ENCODE measurements at regions not wholly inside any gene's neighbourhood (a gene's known extent, or its start where the extent isn't known, plus 50 kb on each side); places are given as distances from the start of the nearest gene placed in this dataset.

DNA sequence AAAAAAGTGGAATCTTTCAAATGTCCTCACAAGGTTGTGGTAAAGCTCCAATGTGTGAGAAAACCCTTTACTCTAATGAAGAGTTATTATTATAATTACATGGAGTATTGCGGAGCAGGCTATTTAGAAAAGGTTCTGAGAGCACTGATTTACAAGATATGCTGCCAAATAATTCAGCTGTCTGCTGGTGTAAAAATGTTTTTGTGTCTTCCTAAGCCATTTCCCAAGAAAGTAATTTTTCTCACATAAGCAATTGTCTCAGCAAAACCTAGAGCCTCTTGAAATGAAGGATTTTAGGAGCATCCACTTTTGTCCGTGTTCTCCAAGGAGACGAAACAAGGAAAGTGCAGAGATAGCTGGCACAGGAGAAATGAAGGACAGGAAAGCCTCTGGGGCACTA, 229.6 kb upstream of the STARD13 start:
- no peak for DNase-seq (ENCODE audit: low read depth, low spot score)

DNA sequence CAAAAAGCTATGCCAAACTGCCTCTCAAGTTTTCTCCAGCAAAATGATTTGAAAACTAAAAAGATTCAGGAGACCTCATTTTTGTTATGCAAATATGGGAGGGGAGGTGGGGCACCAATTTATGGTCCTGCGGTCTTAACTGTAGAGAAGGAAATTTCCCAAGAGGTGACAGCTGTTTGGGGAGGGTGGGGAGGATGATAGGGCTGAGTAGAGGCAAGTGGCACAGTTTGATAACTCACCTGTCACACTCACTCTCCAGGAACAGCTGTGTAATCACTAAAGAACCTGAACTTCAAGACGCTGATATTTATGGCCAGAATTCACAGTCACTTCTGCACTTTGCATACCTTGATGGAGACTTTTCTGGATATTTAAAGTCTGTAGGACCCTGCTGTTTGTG, 232.9 kb upstream of the STARD13 start:
- no peak for DNase-seq (ENCODE audit: low read depth, low spot score)

DNA sequence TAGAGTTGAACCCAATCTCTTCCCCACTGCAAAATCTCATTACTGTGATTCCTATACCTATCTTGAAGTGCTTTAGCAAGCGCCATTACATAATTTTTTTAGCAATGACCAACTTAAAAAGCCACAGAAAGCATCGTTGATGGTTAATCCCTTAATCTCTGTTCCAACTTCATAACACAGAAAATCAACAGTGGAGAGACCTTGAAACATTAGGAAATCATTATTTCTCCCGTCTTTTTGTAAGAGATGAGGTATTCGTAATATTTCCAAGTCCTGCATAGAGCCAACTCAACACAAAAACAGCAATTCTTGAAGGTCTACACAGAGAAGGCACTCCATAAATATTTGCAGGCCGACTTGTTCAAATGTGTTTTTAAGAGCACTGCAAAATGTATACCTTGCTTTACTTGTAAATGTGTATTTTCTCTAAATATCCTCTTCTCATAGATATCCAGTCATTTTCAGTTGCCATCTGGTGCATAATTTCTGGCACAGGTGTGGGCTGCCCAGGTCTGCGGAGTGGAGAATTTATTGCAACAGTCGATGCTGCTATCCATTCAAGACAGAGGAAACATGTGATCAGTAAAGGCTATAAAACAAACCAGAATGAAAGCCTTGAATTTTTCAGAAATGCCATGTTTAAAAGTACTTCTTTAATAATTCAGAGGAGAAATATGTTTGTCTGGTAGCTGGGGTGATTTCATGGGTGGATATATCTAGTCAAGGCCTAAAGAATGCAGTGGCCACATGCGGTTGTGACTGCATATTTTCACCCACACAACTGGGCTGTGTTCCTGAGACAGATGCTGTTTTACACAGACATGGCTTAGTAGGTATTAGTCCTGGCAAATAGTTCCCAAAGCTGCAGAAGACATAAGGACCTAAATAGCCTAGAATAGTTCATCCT, 234.3 kb upstream of the STARD13 start:
- DNase-seq (ENCODE audit: low read depth, low spot score): no peak

DNA sequence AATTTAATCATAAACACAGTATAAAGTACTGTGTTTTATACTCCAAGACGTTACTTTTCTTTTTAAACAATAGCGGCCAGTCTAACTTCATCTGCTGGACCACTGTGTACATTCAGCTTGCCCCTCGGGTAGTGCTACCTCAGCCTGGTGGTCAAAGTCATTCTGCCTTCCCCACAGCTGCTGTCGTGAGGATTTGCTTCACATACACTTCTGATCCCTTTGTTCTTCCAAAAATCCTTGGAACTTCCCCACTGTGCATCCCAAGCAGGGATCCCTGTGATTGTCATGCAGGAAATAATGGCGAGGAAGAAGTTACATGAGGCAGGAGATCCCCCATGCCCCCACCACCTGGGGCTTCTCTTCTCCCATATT, 234.9 kb upstream of the STARD13 start:
- no peak for DNase-seq (ENCODE audit: low read depth, low spot score)

DNA sequence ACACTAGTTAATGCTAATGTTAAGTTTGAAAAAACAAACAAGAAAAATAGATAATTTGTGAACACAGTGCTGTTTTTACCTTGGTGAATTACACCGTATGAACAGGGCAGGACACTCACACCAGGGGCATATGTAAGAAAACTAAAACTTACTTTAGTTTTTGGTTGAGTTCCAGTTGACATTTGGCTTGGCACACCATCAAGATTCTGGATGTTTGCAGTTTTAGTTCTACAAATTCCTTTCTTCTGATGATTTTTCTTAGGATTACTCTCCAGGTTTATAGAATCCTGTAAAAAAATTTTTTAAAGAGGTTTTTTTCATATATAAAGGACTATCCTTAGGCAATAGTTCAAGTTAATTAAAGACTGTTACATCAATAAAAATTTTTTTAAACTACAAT, 238.5 kb upstream of the STARD13 start:
- DNase-seq (ENCODE audit: low read depth, low spot score): no peak

DNA sequence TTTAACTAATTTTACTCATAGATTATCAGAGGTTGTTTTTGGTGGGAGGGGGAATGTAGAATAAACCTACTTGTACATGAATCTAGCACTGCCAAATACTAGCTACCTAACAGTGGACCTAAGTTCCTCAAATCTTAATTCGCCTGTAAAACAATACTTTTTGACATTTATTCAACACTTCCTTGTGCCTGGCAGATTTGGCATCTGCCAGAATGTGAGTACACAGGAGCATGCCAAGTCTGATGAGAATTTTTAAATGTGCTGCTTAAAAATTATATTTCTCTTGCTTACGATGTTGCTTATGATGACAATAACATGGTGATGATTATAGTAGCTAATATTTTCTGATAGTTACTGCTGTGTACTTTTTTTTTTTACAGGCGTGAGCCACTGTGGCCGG, 240.2 kb upstream of the STARD13 start:
- no peak for DNase-seq (ENCODE audit: low read depth, low spot score)

DNA sequence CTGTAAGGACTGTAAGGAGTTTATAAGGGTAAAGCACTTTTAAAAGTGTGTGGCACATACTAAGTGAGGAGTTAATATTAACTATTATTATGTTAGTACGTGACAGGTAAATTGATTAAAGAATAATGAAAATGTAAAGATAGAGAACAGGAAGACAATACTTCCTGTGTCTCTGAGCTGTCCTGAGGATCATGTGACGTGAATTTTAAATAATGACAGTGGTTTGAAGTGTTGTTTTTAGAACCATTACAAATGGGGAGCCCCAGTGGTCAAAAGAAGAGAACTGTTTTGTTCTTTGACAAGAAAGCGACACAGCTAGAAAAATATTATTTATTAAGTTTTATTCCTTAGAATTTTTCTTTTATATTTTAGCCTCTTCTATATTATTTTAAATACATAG, 241.2 kb upstream of the STARD13 start:
- DNase-seq (ENCODE audit: low read depth, low spot score): no peak

DNA sequence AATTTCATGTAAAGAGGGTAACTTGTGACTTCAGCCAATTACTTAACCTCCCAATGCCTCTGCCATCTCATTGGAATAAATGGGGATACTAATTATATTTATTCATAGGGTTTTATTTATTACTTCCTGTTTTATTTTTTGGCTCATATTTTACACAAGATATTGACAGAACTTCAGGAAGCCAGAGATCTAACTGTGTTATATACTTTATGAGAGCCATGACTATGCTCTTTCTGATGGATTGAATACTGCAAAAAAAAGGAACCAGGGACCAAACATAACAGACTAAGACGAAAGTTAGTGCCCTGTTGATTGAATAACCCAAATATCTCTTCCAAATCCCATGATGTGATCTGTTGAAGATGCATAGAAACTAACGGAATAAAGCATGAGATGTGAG, 243.3 kb upstream of the STARD13 start:
- DNase-seq (ENCODE audit: low read depth, low spot score): no peak

DNA sequence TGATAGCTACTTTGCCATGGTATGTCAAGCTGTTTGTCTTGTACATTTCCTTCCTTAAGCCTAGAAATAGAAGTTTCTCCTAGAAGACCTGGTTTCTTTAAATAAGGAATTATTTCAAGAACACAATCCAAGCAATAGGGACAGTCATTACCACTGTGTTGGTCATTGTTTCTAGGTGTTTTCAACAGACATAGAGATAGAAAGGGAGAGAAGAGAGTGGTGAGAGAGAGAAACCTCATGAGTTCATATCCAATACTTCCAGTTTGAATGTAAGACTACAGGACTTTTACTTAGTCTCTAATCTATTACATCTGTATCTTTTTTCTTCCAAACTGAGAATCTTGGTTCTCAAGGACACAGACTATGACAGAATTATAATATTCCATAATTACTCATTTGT, 245.9 kb upstream of the STARD13 start:
- no peak for DNase-seq (ENCODE audit: low read depth, low spot score)

DNA sequence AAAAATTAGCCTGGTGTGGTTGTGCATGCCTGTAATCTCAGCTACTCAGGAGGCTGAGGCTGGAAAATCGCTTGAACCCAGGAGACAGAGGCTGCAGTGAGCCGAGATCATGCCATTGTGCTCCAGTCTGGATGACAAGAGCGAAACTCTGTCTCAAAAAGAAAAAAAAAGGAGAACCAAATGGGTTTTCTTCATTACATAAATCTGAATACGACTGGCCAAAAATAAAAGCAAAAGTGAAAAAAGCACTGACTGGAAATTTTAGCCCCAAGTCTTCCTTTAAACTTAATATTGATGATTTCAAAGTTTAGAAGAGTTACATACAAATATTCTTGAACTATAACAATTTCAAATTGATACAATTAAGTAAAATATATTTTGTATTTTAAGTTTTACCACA, 249.5 kb upstream of the STARD13 start:
- no peak for DNase-seq (ENCODE audit: low read depth, low spot score)

DNA sequence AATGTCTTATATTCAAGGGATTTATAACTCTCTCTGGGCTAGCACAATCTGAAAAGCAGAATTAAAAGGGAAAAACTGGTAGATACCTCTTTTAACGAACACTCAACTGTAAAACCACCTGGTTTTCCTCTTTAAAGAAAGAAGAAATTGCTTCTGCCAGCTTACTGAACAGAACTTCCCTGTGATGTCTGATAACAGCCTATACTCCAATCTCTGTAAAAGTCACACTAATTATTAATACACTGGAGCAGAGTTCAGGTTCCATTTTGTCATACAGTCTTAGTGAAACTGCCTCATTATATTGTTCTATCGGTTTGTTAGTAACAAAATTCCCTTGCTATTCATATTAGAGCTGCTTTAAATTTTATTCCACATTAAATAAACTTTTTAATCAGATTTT, 251.0 kb upstream of the STARD13 start:
- DNase-seq (ENCODE audit: low read depth, low spot score): no peak

DNA sequence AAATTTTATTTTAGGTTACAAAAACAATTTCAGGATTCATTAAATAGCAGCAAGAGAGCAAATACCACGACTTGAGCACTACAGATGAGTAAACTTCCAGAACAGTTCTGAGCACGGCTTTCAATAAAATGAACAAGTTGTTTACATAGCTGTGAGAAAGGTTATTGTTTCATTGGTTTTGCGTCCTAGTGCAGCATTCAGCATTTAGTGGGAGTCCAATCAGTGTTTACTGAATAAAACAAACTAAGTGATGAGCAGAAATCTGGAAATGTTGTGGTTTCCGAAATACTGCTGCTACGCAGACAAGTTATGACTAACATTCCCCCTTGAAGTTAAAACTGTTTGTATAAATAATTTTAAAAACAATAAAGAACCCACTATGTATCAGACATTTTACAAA, 251.5 kb upstream of the STARD13 start:
- DNase-seq (ENCODE audit: low read depth, low spot score): no peak

DNA sequence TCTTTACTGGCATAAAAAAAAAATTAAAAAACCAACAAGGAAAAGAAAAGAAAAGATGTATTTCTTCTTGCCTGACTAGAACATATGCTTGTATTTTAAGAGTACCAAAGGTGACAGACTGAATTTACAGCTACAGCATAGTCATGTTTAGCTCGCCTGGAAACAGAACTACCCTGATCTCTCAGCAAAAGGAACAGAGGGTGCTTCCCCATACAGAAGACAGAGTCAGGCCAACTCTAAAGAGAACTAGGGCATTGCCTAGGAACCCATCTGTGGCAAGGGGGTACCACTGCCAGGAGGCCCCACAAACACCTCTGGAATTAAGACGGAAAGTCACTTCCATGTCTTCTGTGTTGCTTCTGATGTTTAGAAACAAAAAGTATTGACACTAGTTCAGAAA, 252.1 kb upstream of the STARD13 start:
- DNase-seq (ENCODE audit: low read depth, low spot score): no peak

DNA sequence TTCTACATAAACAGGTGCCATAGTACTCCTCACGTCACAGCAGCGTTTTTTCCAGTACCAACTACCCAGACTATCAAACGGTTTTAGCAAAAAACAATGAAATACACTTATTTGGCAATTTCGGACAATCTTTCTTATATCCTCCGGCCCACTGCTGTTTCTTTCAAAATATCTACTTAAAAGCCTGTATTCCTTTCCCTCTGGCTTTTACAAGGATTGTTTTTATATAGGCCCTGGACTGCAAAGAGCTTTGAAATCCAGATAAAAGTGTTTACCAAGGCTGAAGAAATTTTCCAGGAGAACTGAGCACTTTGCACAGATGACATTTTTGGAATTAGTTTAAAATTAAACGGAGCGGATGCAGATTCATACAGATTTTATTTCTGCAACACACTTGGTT, 255.9 kb upstream of the STARD13 start:
- DNase-seq (ENCODE audit: low read depth, low spot score): no peak

DNA sequence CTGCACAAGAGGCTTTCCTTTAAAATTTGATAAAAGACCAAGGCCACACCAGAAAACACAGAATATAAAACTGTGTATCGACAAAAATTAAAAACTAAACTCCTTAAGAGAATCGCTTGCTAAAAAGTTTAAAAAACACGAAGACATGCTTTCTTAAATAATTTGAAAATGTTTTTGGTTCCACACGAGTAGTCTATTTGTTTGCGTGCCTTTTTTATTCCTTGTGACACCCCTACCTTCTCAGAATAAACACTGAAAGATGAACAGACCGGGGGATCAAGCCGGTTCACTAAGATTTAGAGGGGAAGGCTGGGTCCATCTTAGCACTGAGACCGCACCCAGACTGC, 256.4 kb upstream of the STARD13 start:
- no peak for DNase-seq (ENCODE audit: low read depth, low spot score)

DNA sequence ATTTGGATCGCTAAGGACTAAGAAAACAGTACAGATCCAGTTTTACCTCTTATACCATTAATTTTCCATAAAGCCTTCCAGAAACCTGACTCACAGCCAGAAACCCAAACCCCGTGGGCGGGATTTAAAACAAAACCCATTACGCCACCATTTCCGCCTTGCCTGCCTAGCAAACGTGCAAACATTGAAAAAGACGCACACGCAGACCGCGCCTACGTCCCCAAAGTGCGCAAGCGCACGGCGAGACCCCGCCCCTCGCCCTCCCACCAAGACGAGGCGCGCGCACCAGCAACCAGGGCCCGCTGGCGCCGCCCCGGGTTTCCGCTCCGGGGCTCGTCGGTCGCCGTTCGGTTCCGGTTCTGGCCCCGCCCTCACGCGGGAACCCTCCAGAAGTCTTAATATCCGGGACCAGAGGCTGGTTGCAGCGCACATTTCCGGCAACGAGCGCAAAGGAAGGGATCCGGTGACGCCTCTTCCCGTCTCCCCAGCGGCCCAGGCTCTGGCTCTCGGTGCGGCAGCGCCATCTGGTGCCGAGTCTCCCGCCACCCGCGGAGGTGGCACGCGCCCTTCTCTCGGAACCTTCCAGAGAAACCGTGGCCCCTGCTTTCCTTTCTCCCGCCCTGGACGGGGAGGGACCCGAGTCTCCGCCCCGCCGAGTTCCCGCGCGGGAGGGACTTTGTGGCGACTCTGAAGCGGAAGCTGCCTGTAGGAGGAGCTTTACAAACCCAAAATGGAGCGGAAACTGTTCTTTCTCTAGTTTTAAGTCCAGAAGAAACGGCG, 256.9 kb upstream of the STARD13 start:
- DNase-seq (ENCODE audit: low read depth, low spot score): peak; percentile 95

DNA sequence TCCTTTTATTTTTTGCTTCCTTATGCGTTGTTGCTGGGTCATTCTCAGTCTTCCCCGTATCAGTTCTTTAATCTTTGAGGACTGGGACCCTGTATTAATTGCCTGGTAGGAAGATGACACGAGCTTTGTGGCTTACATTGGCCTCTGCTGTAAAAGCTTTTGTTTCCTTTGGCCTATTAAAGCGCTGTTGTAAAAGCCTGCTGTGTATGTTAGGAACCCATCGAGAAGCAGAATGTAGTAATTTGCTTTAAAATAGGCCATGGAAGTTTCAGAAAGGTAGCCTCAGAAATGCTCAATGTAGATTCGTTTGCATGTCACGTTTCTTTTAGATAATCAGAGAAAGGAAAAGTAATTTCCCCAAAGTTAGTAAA, 257.5 kb upstream of the STARD13 start:
- no peak for DNase-seq (ENCODE audit: low read depth, low spot score)

DNA sequence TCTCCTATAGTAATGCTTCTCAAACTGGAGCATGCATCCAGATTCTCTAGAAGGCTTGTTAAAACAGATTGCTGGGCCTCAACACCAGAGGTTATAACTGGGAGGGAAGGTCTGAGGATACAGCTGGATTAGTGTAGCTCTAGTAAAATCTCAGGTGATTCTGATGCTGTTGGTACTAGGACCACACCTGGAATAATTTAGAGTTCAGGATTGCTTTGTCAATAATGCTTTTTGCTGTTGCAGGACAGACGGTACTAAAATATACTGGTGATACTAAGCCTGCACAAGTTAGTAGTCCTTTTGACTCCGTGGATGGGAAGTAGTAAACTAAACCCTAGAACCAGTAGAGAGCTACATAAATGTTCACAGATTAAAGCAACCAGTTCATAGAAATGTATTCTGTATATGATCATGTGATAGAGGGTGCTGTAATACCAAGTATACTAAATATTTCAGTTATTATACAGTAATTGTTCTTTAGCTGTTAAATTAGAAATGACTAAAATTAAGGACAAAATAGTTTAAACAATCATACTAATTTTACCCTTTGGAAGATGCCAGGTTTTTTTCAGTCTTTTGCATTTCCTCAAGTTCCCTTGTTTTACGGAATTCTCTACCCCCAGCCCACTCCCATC, 258.2 kb upstream of the STARD13 start:
- no peak for DNase-seq (ENCODE audit: low read depth, low spot score)

DNA sequence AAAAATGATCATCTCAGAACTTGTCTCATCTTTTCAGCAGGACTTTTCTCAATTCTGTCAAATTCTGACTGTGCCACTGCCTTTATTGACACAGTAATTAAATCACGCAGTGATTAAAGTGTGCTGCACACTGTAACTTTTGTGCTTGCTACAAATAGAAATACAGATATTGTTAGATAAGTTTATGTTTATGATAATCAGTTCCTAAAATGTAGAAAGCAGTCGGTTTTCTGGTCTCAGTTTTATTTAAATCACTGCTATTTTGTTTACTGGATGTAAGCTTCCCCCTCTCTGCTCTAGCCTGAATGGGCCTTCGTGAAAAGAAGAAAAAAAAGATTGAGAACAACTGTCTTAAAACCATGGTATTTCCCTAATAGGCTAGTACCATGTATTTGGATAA, 258.8 kb upstream of the STARD13 start:
- DNase-seq (ENCODE audit: low read depth, low spot score): no peak

DNA sequence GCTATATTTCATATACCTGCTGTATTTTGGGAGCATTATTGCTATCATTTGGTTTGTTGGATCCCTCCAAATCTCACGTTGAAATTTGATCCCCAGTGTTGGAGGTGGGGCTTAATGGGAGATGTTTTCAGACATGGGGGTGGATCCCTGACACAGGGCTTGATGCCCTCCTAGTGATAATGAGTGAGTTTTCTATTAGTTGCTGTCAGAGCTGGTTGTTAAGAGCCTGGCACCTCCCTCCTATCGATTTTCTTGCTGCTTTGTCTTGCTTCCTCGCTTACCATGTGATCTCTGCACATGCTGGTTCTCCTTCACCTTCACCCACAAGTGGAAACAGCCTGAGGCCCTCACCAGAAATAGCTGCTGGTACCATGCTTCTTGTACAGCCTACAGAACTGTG, 259.9 kb upstream of the STARD13 start:
- DNase-seq (ENCODE audit: low read depth, low spot score): no peak

DNA sequence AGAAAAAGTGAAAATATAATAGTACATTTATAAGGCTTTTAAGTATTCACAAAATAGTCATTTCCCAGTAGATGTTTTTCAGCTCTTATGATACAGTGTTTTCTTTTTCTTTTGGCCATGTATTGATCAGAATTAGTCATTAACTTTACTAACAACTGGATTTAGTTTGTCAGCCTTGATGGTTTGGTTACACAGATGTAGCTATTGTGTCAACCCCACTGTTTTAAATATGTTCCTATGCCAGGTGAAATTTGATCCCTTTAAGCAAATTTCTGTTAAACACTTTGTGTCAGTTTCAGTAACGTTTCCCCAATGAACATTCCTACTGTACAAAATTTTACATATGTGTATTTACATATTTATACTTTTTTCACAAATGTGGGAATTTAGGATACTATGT, 261.5 kb upstream of the STARD13 start:
- no peak for DNase-seq (ENCODE audit: low read depth, low spot score)

DNA sequence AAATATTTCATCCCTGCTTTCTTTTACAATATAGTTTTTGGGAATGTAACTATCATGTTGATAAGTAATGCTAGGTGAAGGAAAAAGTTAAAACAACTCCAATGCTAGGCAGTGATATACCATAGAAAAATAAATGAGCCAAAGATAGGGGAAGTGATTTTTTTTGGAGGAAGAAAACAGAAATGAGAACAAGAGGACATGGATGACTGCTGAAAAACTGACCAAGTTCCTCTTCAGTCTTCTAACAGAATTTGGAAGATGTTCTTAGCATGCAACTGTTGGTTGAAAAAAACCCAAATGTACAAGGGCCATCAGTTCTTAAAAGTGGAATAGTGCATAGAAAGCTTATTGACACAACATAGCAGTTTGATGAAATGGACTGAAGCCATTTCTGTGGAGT, 262.5 kb upstream of the STARD13 start:
- no peak for DNase-seq (ENCODE audit: low read depth, low spot score)

DNA sequence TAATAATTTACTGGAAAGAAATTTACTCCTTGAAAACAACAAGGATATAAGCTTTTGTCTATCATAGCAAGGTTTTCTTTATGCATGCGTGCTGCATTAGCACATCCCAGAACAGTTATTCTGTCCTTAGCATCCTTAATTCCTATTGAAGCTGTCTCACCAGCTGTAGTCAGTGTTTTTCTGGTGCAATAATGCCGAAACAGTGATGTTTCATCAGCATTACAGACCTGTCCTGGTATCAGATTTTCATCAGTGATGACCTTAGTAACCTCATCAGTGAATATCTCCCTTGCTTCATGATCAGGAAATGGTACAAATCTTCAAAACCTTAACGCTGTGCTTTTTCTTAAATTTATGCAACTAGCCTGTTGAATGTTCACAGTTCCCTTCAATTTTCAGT, 264.7 kb upstream of the STARD13 start:
- no peak for DNase-seq (ENCODE audit: low read depth, low spot score)
